Ureter (tissue), 1 donor: ENCODE measurements at regions not wholly inside any gene's neighbourhood (a gene's known extent, or its start where the extent isn't known, plus 50 kb on each side); places are given as distances from the start of the nearest gene placed in this dataset.
"Not testable (repeated sequence)": the region's sequence is repeated elsewhere in the genome, so short reads cannot be mapped to it uniquely, and the experiment has no call there.

ENCODE experiments used
- DNase-seq: peaks from one replicate; pipeline ENCODE4 v3.0.0-alpha.2; 2020; ENCODE audit warnings: low spot score
- donor health status: DM: yes; HTN: yes; CAD: no.

DNA sequence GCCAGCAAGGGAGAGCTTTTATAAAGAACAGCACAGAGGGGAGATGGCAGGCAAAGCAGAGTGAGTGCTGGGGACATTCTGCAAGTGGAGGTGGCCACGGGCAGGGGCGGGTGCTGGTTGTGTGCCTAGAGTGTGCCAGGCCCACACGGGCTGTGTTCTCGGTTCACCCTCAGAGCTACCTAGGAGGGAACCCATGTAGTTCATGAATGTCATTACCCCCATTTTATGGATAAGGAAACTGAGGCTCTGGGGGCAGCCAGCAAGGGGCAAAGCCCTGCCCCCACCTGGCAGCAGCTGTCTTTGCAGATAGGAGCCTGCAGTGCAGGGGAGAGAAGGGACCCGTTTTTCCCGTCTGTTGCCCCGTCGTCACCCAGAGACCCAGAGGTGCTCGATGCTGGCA, 85.2 kb upstream of the NCOR2 start:
- no peak for DNase-seq

DNA sequence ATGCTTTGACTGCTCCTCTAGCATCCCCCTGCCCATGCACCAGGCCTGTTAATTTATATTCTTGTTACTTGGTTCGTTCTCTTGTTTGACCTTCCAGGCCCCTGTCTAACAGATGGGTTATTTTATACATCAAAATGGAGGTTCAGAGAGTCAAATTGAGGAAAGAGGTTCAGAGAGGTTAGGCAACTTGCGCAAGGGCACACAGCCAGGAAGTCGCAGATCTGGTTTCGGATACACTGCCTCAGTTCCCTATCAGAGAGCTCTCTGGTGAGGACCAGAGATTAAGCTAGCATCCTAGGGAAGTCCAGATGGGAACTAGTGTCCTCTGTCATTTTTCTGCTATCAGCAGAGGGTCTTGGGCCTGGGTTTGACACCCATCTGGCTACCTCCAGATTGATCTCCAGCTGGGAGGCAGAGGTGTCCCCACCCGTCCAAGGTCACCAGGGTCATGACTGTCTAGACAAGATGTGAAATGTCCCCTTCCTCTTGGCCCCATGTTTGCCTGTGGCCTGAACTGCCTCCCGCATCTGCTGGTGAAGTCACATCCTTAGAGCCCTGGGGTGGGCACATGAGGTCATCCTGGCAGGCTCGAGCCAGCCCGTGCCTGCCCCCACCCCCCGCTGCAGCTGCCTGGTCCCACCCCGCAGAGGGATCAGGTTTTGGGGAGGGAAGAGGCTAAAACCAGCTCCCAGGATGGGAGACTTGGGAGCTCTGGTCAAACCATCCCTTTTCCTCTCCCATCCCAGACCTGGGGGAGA, 84.3 kb upstream of the NCOR2 start:
- no peak for DNase-seq

DNA sequence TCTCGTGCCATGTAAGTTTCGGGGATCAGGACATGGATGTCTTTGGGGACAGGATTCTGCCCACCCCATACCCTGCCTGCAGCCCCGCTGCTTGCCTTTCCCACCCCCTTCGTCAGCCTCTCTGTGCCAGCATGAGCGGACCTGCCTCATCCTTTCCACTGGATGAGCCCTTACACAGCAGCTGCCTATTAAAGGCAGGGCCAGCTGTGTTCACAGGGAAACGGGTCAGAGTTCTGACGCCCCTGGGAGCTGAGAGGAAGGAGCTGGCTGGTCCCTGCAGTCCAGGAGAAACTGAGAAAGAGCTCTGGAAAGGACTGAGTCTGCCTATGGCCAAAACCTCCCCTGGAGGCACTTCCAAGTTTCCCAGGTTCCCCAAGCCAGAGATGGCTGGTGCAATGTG, 83.5 kb upstream of the NCOR2 start:
- DNase-seq, result no peak

DNA sequence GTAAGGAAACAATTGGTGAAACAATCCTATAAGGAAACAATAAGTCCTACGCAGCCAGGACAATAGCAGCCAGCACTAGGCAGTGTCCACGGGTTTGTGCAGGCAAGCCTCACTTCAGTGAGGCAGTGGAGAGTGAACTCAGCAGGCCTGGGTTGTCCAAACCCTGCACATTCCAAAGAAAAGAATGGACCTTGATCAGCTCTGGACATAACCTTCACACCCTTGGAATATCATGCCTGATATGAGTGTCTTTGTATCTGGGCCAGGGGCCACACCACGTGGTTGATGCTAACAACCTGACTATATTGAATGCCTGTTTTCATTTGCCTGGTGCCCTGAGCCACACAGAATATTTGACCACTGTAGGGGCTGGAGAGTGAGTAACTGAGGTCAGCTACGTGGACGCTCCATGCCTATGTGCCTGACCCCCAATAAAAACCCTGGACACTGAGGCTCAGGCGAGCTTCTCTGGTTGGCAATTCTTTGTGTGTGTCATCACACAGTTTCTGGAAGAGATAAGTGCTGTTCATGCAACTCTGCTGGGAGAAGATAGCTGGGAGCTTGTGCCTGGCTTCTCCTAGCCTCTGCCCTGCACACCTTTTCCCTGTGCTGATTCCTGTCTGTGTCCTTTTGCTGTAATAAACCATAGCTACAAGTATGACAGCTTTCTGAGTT, 81.4 kb upstream of the NCOR2 start:
- DNase-seq, result no peak

DNA sequence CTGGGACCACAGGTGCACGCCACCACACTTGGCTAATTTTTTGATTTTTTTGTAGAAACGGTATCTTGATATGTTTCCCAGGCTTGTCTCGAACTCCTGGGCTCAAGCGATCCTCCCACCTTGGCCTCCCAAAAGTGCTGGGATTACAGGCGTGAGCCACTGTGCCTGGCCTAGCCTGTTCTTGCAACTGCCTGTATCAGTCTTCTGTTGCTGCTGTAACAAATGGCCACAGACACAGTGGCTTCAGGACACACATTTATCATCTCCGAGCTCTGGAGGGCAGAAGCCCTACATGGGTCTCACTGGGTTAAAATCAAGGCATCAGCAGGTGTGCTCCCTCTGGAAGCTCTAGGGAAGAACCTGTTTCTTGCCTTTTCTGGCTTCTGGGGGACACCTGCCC, 79.9 kb upstream of the NCOR2 start:
- no peak for DNase-seq

DNA sequence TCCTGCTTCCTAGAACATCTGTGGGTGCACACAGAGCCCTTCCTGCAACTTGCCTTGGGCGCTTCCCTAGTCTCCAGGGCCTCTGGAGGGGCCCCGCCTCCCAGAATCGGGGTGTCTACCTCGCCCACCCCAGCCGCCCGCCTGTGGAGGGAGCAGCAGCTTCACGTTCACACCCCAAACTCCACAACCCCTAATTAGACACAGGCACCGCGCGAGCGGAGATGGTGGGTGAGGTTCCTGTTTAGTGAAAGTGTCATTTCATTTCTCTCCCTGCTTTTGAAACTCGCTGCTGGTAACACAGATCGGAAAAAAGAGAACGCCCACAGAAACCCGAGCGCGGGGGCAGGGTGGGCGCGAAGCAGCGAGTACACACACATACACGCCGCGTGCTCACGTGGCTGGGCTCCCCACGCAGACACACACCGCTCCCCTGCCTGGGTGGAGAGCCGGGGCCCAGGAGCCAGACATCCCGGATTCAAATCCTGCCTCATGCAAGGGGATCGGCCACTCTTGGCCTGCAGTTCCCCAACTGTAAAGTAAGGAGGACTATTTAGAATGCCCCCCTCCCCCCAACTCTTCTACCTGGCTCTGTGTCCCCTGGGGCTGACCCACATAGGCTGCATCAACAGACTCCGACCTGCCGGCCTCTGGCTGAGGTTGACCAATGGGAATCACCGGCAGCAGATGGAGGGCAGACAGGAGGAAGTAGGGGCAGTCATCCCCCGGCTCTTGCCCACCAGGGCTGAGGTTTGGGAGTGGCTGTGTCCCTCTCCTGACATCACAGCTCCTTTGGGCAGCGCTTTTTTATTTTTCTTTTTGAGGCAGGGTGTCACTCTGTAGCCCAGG, 79.2 kb upstream of the NCOR2 start:
- DNase-seq, result no peak

DNA sequence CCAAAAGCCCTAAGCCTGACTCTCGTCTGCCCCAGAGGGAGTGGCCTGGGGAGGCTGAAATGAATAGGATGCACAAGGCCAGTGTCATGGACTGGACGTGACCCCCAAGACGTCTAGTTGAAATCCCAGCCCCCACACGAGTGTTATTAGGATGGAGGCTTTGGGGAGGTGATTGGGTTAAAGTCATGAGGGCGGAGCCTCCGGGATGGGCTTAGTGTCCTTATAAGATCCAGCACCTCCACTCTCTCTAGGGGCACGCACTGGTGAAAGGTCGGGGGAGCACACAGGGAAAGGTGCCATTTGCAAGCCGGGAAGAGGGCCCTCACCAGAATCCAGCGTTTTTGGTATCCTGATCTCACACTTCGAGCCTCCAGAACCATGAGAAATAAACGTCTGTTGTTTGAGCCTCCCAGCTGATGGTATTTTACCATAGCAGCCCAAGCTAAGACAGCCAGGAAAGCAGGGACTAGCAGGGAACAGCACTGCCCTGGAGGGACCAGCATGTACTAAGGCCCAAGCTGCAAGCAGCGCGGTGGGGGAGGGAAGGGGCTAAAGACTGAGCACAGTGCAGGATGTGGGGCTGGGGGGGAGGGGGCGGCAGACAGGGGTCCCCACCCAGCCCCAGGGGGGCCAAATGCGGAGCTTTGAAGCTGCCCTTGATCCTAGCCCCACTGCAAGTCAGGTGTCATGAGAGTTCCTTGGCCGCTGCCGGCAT, 78.3 kb upstream of the NCOR2 start:
- DNase-seq, result no peak

DNA sequence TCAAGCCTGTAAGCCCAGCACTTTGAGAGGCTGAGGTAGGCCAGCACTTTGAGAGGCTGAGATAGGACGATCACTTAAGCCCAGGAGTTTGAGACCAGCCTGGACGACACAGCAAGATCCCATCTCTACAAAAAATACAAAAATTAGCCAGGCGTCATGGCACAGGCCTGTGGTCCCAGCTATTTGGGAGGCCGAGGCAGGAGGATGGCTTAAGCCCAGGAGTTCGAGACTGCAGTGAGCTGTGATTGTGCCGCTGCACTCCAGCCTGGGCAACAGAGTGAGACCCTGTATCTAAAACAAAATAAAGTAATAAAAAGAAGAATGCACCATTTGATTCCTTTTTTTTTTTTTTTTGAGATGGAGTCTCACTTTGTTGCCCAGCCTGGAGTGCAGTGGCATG, 76.4 kb upstream of the NCOR2 start:
- DNase-seq, result not testable (repeated sequence)

DNA sequence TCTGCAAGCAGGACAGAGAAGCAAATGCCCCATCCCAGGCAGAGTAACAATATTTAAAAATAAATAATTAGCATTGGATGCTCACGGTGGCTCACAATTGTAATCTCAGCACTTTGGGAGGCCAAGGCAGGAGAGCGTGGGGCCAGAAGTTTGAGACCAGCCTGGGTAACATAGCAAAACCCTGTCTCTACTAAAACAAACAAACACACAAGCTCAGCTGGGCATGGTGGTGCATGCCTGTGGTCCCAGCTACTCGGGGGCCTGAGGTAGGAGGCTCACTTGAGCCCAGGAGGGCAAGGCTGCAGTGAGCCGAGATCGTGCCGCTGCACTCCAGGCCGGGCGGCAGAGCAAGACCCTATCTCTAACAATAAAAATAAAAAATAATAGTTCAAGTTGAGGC, 74.7 kb upstream of the NCOR2 start:
- DNase-seq, result no peak

DNA sequence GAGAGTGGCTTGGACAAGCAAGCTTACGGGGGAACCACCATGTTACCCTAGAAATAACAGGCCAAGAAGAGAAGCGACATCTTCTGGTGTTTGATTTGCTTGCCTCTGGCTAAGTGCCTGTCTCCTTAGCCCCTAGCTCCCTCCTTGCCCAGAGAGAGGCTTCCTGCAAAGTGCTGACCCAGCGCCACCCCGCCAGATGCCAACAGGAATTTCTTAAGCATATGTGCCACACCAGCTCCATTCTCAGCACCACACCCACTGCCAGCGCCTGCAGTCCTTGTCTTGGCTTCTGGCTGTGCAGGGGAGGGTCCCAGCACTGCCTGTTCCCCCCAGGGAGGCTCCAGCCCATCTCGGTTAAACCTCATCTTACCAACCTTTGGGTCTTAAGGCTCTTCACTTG, 74.2 kb upstream of the NCOR2 start:
- DNase-seq, result no peak

DNA sequence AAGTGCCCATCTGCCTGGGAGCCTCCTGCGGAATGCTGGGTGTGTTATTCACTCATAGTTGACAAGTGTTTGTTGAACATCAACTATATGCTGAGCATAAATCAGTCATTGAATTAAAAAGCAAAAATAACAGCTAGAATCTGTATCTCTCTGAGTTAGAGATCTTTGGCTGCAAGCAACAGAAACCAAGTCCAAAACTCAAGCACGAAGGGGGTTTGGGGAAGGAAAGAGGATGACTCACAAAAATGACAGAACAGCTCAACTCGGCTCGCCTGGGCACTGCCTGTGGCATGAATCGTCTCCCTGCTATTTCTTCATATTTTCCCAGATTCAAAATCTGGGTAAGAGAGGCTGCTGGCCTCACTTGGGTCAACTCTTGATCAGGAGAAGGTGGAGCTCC, 72.6 kb upstream of the NCOR2 start:
- DNase-seq, result no peak

DNA sequence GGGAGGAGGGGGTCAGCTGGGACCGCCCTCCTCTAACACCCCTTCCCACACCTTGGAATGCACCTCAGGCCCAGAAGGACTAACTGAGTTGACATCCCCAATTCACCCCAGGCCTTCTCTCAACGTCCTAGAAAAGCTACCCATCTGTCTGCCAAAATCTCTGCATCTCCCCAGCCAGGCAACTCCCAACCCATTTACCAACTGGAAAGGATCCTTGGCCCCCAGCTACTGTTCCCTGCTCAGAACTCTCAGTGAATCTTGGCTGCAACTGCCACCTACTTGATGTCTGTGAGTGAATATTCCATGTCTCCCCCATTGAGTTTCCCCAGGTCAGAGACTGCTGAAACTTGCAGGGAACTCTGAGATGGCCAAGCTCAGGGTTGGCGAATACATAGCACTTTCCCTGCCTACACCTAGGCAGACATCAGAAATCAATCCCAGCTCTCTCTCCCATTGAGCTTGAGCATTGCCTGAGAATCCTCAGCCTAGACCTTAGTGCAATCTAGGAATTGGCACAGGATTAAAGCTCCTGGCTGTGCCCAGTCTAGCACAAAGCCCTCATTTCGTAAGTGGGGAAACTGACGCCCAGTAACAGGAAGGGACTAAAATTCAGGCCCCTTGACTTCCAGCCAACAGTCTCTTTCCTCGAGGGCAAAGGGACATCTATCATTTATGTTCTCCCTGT, 71.9 kb upstream of the NCOR2 start:
- DNase-seq, result no peak

DNA sequence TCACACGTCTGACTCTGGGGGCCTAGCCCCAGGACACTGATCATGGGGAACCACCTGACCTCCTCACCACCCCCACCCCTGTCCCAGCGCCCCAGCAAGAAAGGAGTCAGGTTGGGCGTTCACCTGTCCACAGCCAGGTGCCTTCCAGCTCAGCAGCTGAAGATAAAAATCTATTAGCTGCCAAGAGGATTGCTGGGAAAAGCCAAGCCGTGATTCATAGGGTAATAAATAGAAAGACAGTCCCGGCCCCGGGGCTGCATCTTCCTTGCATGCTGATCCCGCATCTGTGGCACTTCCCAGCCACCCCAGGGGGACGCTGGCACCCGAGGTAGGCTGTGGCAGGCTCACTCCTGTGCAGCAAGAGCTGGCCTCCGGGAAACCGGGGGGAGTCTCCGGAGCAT, 70.2 kb upstream of the NCOR2 start:
- DNase-seq, result no peak

DNA sequence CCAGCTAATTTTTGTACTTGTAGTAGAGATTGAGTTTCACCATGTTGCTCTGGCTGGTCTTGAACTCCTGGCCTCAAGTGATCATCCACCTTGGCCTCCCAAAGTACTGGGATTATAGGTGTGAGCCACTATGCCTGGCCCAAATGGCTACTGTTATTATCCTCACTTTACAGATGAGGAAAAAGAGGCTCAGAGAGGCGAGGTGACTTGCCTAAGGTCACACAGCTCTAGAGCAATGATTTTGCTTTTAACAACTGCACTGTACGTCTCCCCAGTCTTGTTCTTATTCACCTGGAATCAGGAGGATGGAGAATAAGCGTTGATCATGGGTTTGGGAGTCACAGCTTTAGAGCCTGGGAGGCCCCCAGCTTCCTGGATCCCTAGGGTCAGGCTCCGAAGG, 69.8 kb upstream of the NCOR2 start:
- no peak for DNase-seq

DNA sequence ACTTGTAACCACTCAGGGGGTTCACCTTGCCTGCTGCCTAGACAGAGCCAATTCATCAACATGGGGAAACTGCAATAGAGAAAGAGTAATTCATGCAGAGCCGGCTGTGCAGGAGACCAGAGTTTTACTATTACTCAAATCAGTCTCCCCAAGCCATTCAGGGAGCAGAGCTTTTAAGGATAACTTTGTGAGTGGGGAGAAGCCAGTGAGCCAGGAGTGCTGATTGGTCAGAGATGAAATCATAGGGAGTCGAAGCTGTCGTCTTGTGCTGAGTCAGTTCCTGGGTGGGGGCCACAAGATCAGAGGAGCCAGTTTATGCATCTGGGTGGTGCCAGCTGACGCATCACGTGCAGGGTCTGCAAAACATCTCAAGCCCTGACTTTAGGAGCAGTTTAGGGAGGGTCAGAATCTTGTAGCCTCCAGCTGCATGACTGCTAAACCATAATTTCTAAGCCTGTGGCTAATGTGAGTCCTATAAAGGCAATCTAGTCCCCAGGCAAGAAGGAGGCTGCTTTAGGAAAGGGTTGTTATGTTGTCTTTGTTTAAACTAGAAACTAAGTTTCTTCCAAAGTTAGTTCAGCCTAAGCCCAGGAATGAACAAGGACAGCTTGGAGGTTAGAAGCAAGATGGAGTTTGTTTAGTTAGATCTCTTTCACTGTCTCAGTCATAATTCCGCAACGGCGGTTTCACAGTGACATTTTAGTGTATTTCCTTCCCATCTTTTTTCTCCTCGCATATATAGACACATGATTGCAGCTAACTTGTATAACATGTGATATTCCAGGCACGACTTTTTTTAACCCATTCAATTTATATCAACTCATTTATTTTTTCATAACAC, 68.9 kb upstream of the NCOR2 start:
- DNase-seq, result no peak

DNA sequence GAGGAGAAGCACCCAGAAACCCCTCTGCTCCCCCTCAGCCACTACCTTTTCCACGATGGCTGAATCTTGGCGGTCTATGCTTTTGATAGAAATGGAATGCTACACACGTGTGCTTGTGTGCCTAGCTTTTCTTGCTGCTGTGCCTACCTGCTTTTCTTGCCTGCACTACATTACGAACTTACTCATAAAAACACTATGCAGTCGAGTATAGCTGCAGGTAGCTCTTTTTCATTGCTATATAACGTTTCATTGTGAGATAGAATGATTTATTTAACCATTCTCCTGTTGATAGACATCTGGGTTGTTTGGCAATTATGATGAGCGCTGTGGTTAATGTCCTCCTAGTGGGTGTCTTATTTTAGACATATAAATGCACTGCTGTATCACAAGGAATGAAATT, 67.9 kb upstream of the NCOR2 start:
- DNase-seq, result no peak

DNA sequence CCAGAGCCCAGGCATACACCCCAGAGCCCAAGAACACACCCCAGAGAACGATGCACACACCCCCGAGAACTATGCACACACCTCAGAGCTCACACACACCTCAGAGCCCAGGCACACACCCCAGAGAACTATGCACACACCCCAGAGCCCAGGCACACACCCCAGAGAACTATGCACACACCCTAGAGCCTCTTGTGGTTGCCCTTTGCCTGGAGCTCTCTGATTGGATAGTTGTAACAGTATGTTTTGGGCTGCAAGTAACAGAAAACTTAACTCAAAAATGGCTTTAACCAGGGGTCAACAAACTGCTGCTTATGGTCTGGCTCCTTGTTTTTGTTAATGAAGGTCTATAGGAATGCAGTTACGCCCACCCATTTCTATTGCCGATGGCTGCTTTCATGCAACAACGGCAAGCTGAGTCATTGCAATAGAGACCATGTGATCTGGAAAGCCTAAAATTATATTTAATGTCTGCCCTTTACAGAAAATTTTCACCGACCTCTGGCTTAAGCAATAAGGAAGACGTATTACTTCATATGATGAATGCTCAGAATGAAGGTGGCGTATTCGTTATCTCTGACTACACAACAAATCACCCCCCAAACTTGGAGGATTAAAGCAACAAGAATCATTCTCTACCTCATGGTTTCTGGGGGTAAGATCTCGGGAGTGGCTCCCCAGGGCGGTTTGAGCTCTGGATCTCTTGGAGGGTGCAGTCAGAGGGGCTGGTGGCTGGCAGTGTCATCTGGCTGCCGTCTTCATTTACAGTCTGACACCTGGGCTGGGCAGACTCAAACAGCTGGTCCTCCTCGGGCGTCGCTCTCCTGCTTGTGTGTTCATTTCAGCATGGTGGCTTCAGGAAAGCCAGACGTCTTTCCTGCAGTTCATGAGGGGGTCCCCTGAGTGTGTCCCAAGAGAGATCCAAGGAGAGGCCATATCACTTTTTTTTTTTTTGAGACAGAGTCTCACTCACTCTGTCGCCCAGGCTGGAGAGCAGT, 66.3 kb upstream of the NCOR2 start:
- DNase-seq, result no peak

DNA sequence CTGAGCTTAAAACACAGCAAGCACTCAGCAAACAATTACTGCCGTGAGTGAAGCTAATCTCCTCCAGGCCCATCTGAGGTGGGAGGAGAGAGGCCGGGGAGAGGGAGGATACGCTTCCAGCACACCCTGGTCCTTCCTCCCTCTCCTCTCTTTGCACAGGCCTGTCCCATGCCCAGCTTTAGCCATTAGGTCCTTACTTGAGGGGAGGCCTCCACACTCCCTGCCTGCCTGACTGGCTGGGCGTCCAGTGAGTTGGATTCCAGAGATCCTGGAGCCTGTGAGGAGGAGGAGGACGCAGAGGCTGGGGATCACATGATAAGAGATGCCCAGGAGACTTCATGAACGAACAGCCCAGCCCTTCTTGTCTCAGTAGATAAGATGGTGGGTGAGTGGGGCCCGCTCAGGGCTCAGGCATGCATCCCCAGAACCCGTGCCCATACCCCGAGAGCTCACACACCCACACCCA, 65.1 kb upstream of the NCOR2 start:
- no peak for DNase-seq

DNA sequence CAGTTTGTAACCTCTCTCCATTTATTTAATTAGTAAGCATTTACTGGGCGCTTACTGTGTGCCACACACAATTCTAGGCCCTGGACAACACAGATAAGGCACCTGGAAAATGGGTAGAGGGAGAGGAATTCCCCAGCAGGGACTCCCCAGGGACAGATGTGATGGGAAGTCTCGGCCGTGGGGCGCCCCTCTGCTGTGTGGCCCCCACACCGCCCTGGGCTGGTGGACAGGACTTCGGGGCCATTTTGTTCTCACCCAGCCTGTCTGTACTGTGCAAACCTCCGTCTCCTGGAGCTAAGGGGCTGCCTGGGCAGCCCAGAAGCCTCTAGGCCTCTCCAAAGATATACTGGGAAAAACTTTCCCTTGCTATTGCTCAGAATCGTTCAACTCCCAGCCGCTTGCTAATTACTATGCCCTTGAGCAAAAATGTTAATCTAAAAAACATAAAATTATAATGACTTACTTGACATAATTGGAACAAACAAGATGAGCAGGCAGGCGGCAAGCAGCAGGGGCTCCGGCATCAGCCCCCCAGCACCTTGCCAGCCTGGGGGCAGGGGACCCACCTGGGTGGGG, 64.4 kb upstream of the NCOR2 start:
- no peak for DNase-seq
